Astrocyte of the cerebellum (primary cell): ENCODE measurements at regions not wholly inside any gene's neighbourhood (a gene's known extent, or its start where the extent isn't known, plus 50 kb on each side); places are given as distances from the start of the nearest gene placed in this dataset.
"Not testable (repeated sequence)": the region's sequence is repeated elsewhere in the genome, so short reads cannot be mapped to it uniquely, and the experiment has no call there.

Experiments
- DNase-seq: peaks from one replicate; pipeline ENCODE4 v3.0.0-alpha.2; 2011; ENCODE audit warnings: low read depth
- H3K4me3 ChIP-seq: 2 replicates; pipeline ENCODE4 v1.5.1; 2011; ENCODE audit warnings: mild to moderate bottlenecking, low read depth, low read length, moderate library complexity
- in situ Hi-C: cut with HindIII; loops from 2 replicates; pipeline ENCODE4 v1.10.0; 2017; ENCODE audit warnings: low sequenced_read_pairs
- TF ChIP-seq, protein P1 (sequence below): IDR thresholded peaks from 2 replicates; pipeline ENCODE4 v1.5.1; 2012; ENCODE audit warnings: low read length, low read depth, moderate library complexity, mild to moderate bottlenecking; ENCODE audit errors: missing control alignments

DNA sequence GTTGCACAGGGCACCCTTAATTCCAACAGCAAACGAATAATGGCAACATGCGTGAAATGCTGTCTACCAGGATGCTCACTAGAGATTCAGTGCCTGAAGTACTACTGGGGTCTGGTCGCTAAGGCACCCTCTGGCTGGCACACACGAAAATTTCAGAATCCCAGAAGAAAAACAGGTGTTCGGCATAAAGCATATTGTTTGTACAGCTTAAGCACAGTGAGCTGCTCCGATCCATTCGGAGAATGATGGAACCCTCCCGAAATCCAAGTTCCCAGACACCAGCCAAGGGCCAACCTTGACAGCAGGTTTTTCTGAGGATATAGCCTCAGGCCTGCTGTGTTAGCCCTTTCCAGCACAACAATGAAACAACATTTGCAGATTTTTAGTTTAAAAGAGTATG lies 61.4 kb upstream of the ALDH1B1 start:
- in situ Hi-C loops: loop anchor here (25.0 kb wide), 1 partner anchor 219 kb away; no protein-coding TSS in a partner anchor
- no peak for DNase-seq
- no peak overlapping the region for H3K4me3 ChIP-seq
- TF ChIP-seq, protein P1, sequence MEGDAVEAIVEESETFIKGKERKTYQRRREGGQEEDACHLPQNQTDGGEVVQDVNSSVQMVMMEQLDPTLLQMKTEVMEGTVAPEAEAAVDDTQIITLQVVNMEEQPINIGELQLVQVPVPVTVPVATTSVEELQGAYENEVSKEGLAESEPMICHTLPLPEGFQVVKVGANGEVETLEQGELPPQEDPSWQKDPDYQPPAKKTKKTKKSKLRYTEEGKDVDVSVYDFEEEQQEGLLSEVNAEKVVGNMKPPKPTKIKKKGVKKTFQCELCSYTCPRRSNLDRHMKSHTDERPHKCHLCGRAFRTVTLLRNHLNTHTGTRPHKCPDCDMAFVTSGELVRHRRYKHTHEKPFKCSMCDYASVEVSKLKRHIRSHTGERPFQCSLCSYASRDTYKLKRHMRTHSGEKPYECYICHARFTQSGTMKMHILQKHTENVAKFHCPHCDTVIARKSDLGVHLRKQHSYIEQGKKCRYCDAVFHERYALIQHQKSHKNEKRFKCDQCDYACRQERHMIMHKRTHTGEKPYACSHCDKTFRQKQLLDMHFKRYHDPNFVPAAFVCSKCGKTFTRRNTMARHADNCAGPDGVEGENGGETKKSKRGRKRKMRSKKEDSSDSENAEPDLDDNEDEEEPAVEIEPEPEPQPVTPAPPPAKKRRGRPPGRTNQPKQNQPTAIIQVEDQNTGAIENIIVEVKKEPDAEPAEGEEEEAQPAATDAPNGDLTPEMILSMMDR: no peak

DNA sequence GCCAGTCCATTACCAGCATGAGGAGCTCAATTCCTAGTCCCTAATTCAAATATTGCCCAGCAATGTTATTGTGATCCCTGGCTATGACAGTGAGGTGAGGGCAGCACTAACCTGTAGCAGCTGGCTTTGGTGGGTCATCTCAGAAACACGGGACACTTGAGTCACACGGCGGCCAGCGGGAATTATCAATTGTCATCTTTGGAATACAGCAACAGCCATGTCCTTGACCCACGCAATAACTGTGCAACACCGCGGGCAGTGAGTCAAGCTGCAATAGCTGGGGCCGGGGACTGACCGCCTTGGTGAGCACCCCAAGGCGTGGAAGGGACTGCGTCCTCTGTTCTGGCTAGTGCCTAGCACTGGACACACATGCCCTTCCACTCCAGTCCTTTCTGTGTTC lies 62.5 kb upstream of the ALDH1B1 start:
- H3K4me3 ChIP-seq: no peak overlapping the region
- TF ChIP-seq, protein P1: no peak
- no peak for DNase-seq
- in situ Hi-C loops: loop anchor here (25.0 kb wide), 1 partner anchor 218 kb away; no protein-coding TSS in a partner anchor

DNA sequence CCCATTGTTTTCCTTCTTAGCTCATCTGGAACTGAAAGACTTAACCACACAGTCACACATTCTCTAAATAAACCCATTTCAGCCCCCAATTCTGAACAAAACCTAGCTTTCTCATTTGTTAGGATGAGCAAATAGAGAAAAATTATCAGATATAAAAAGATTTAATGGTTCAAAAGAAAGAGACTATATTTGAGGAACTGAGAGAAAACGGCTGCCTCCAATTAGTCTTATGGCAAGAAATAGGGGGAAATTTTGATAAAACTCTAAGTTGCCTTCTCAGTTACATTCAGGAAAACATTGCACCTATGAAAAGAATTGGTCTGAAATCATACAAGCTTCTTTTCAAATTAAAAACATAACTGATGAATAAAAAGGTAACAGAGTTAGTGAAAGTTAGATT lies 63.7 kb upstream of the ALDH1B1 start:
- TF ChIP-seq, protein P1: no peak
- in situ Hi-C loops: loop anchor here (25.0 kb wide), 1 partner anchor 216 kb away; no protein-coding TSS in a partner anchor
- DNase-seq: no peak
- no peak overlapping the region for H3K4me3 ChIP-seq

DNA sequence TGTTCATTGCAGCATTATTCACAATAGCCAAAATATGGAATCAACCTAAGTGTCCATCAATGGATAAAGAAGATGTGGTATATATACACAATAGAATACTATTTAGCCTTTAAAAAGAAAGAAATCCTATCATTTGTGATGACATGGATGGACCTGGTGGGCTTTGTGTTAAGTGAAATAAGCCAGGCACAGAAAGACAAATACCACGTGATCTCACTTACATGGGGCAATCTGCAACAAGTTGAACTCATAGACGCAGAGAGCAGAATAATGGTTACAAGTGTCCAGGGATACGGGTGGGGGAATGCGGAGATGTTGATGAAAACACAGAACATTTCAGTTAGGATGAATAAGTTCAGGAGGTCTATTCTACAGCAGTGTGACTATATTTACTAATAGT lies 66.4 kb upstream of the ALDH1B1 start:
- TF ChIP-seq, protein P1: no peak
- no peak overlapping the region for H3K4me3 ChIP-seq
- DNase-seq: no peak
- in situ Hi-C loops: loop anchor here (25.0 kb wide), 1 partner anchor 214 kb away; no protein-coding TSS in a partner anchor

DNA sequence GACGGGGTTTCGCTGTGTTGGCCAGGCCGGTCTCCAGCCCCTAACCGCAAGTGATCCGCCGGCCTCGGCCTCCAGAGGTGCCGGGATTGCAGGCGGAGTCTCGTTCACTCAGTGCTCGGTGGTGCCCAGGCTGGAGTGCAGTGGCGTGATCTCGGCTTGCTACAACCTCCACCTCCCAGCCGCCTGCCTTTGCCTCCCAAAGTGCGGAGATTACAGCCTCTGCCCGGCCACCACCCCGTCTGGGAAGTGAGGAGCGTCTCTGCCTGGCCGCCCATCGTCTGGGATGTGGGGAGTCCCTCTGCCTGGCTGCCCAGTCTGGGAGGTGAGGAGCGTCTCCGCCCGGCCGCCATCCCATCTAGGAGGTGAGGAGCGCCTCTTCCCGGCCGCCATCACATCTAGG lies 68.3 kb upstream of the ALDH1B1 start:
- H3K4me3 ChIP-seq, in situ Hi-C loops, DNase-seq: not testable (repeated sequence)

DNA sequence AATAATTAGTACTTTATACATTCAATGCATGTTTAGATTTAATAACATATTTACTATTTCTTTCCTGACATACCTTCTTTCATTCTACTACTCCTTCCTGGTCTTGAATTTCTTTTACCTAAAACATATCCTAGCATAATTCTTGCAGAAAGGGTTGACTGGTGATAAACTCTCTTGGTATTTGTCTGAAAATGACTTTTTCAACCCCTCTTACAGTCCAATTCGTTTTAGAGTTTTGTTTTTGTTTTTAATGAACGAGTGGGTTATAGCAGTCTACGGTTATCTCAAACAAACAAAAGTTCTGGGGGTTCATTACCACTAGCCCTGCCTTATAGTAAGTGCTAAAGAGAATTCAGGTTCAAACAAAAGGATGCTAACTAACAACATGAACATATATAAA lies 69.6 kb upstream of the ALDH1B1 start:
- no peak overlapping the region for H3K4me3 ChIP-seq
- DNase-seq: no peak
- in situ Hi-C loops: no loop called here
- TF ChIP-seq, protein P1: no peak

DNA sequence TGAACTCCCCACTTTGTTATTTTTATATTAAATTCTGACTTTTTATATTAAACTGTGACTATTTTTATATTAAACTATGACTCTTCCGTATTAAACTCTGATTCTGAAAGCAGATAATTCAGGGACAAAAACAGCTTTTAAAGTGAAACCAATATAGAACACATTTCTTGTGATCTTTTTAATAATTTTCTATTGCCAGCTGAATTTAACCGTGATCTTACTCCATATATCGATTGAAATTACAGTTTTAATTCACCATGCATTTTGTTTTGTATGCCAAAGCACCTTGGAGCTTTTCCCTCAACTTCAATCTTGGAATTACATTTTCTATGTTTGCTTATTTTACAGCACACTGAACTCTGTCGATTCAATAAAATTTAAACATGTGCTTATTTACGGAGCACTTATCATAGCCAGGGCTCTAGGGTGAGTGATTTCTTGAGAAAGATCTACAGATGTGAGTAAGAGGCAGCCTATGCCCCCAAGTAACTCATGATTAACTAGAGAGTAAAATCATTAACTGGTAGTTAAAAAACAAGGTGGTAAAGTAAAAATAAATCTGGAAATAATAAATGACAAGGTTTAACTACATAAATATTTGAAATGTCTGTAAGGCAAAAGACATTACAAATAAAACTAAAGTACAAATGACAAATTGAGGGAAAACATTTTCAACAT lies 72.9 kb upstream of the ALDH1B1 start:
- in situ Hi-C loops: no loop called here
- DNase-seq: no peak
- TF ChIP-seq, protein P1: no peak
- no peak overlapping the region for H3K4me3 ChIP-seq
